IMR-90 (cell line): ENCODE measurements at regions not wholly inside any gene's neighbourhood (a gene's known extent, or its start where the extent isn't known, plus 50 kb on each side); places are given as distances from the start of the nearest gene placed in this dataset.

Source experiments
- ATAC-seq: fragments of 200-7000 bp; cut with Tn5 transposase; 2 replicates; pipeline ENCODE4 v1.9.1; 2020; ENCODE audit warnings: low read depth, mild to moderate bottlenecking, moderate library complexity
- BruUV-seq: library from RNA; stranded (reverse); fragments of 400-500 nt; replicated peaks from 2 replicates; lab custom pipeline; 2021; lab: Mats Ljungman, UMichigan
- CTCF ChIA-PET: fragments of 300-600 bp; formaldehyde crosslinking; extraction: SDS; loops from one replicate; lab custom pipeline; 2021; ENCODE audit warnings: antibody characterized with exemption; lab: Yijun Ruan, JAX
- POLR2A ChIA-PET: fragments of 300-600 bp; sonication (Branson Sonifier 250); formaldehyde crosslinking; loops from one replicate; lab custom pipeline; 2022; ENCODE audit warnings: antibody characterized with exemption; ENCODE audit not compliant: unreplicated experiment; lab: Charles Lee
- DNase-seq: peaks from one replicate; pipeline ENCODE4 v3.0.0; 2013
- H2AFZ ChIP-seq: replicated peaks from 2 replicates; pipeline ENCODE3; 2013; ENCODE audit warnings: low read length, mild to moderate bottlenecking; ENCODE audit not compliant: poor library complexity
- H2AK5ac ChIP-seq: 2 replicates; pipeline ENCODE4 v1.6.1; 2013; ENCODE audit warnings: low read depth, low read length, inconsistent platforms
- H2AK9ac ChIP-seq: replicated peaks from 2 replicates; pipeline ENCODE3; 2013; ENCODE audit warnings: mild to moderate bottlenecking, low read depth, low read length, moderate library complexity; ENCODE audit not compliant: poor library complexity
- H2BK120ac ChIP-seq: 2 replicates; pipeline ENCODE4 v1.6.1; 2013; ENCODE audit warnings: low read depth, low read length, inconsistent platforms
- H2BK15ac ChIP-seq: 3 replicates; pipeline ENCODE4 v1.6.1; 2013; ENCODE audit warnings: low read depth, low read length, inconsistent platforms
- H2BK20ac ChIP-seq: 2 replicates; pipeline ENCODE4 v1.6.1; 2013; ENCODE audit warnings: low read depth, mild to moderate bottlenecking, inconsistent platforms, low read length, moderate library complexity
- H2BK5ac ChIP-seq: 2 replicates; pipeline ENCODE4 v1.6.1; 2013; ENCODE audit warnings: mild to moderate bottlenecking, low read depth, low read length, inconsistent platforms; ENCODE audit not compliant: poor library complexity, severe bottlenecking
- H3K14ac ChIP-seq: replicated peaks from 2 replicates; pipeline ENCODE4 v1.6.1; 2013; ENCODE audit warnings: low read depth, low read length, inconsistent platforms
- H3K18ac ChIP-seq: 2 replicates; pipeline ENCODE4 v1.6.1; 2013; ENCODE audit warnings: low read depth, low read length, control low read depth
- H3K23ac ChIP-seq: 2 replicates; pipeline ENCODE4 v1.6.1; 2013; ENCODE audit warnings: low read depth, low read length, inconsistent platforms
- H3K27ac ChIP-seq: 2 replicates; pipeline ENCODE4 v1.5.1; 2013; ENCODE audit warnings: mild to moderate bottlenecking, control low read depth, low read length; ENCODE audit not compliant: insufficient read depth
- H3K27me3 ChIP-seq: 2 replicates; pipeline ENCODE4 v1.6.1; 2013; ENCODE audit warnings: low read length; ENCODE audit not compliant: control insufficient read depth, insufficient read depth
- H3K36me3 ChIP-seq: 2 replicates; pipeline ENCODE4 v1.6.1; 2013; ENCODE audit warnings: low read length, mixed read lengths; ENCODE audit not compliant: control insufficient read depth, insufficient read depth
- H3K4ac ChIP-seq: 2 replicates; pipeline ENCODE4 v1.6.1; 2013; ENCODE audit warnings: low read depth, low read length, inconsistent platforms
- H3K4me1 ChIP-seq: 2 replicates; pipeline ENCODE4 v1.6.1; 2013; ENCODE audit warnings: low read length, mixed read lengths; ENCODE audit not compliant: control insufficient read depth, insufficient read depth
- H3K4me2 ChIP-seq: 2 replicates; pipeline ENCODE4 v1.6.1; 2013; ENCODE audit warnings: low read depth, mild to moderate bottlenecking, control low read depth, low read length, moderate library complexity
- H3K4me3 ChIP-seq: 2 replicates; pipeline ENCODE4 v1.5.1; 2013; ENCODE audit warnings: low read depth, mild to moderate bottlenecking, control low read depth, low read length, moderate library complexity; ENCODE audit not compliant: insufficient read depth
- H3K56ac ChIP-seq: 2 replicates; pipeline ENCODE4 v1.6.1; 2013; ENCODE audit warnings: low read length, inconsistent platforms; ENCODE audit not compliant: insufficient read depth; ENCODE audit errors: extremely low read depth
- H3K79me1 ChIP-seq, 2 experiments: 2 replicates each; pipeline ENCODE4 v1.6.1; 2013; ENCODE audit warnings: low read length in 2 of 2, inconsistent platforms in 1 of 2, low read depth in 1 of 2
- H3K9ac ChIP-seq: 2 replicates; pipeline ENCODE4 v1.6.1; 2013; ENCODE audit warnings: low read depth, low read length, control low read depth
- H3K9me1 ChIP-seq: 2 replicates; pipeline ENCODE4 v1.6.1; 2013; ENCODE audit warnings: low read length, inconsistent platforms; ENCODE audit not compliant: insufficient read depth
- H3K9me3 ChIP-seq: 2 replicates; pipeline ENCODE4 v1.6.1; 2013; ENCODE audit warnings: low read length; ENCODE audit not compliant: control insufficient read depth, insufficient read depth
- H4K20me1 ChIP-seq: 2 replicates; pipeline ENCODE4 v1.6.1; 2013; ENCODE audit warnings: low read length, inconsistent platforms; ENCODE audit not compliant: insufficient read depth
- H4K5ac ChIP-seq: 2 replicates; pipeline ENCODE4 v1.6.1; 2013; ENCODE audit warnings: mild to moderate bottlenecking, low read depth, low read length, control low read depth
- H4K8ac ChIP-seq, 2 experiments: 2 replicates each; pipeline ENCODE4 v1.6.1; 2013; ENCODE audit warnings: low read depth in 2 of 2, low read length in 2 of 2, control low read depth in 1 of 2, inconsistent platforms in 1 of 2
- H4K91ac ChIP-seq: 2 replicates; pipeline ENCODE4 v1.6.1; 2013; ENCODE audit warnings: low read depth, low read length, inconsistent platforms; ENCODE audit not compliant: insufficient read depth
- BHLHE40 ChIP-seq: fragments of 150-350 bp; IDR thresholded peaks from 2 replicates; pipeline ENCODE4 v1.6.1; 2016; ENCODE audit warnings: mild to moderate bottlenecking, low read depth, low read length
- CEBPB ChIP-seq: IDR thresholded peaks from 2 replicates; pipeline ENCODE4 v1.6.1; 2012; ENCODE audit warnings: low read depth, low read length, improper control_type of control experiment
- CHD1 ChIP-seq: IDR thresholded peaks from 2 replicates; pipeline ENCODE4 v1.6.1; 2012; ENCODE audit warnings: low read depth, low read length, improper control_type of control experiment
- FOS ChIP-seq: fragments of 150-350 bp; IDR thresholded peaks from 2 replicates; pipeline ENCODE4 v1.6.1; 2016; ENCODE audit warnings: low read depth, low read length
- MAFK ChIP-seq: IDR thresholded peaks from 2 replicates; pipeline ENCODE4 v1.6.1; 2012; ENCODE audit warnings: low read depth, low read length, improper control_type of control experiment
- MAZ ChIP-seq: IDR thresholded peaks from 2 replicates; pipeline ENCODE4 v1.6.1; 2012; ENCODE audit warnings: low read depth, mild to moderate bottlenecking, low read length, improper control_type of control experiment, moderate library complexity, borderline replicate concordance
- MXI1 ChIP-seq: IDR thresholded peaks from 2 replicates; pipeline ENCODE4 v1.6.1; 2012; ENCODE audit warnings: low read depth, mild to moderate bottlenecking, low read length, moderate library complexity, borderline replicate concordance
- NFE2L2 ChIP-seq: fragments of 150-350 bp; IDR thresholded peaks from 2 replicates; pipeline ENCODE4 v1.6.1; 2016; ENCODE audit warnings: low read depth, mild to moderate bottlenecking, low read length
- POLR2A ChIP-seq: IDR thresholded peaks from 2 replicates; pipeline ENCODE4 v1.6.1; 2012; ENCODE audit warnings: mild to moderate bottlenecking, low read depth, low read length
- RCOR1 ChIP-seq: IDR thresholded peaks from 2 replicates; pipeline ENCODE4 v1.6.1; 2012; ENCODE audit warnings: mild to moderate bottlenecking, low read length, improper control_type of control experiment; ENCODE audit not compliant: insufficient replicate concordance
- RFX5 ChIP-seq: IDR thresholded peaks from 2 replicates; pipeline ENCODE4 v1.8.0; 2012; ENCODE audit warnings: low read depth, mild to moderate bottlenecking, low read length, moderate library complexity
- SMC3 ChIP-seq: fragments of 150-350 bp; IDR thresholded peaks from 2 replicates; pipeline ENCODE4 v1.6.1; 2016; ENCODE audit warnings: low read depth, mild to moderate bottlenecking, antibody characterized with exemption, low read length, moderate library complexity
- WGBS, 2 experiments: methylation state at CpG; one replicate each; pipeline versions ENCODE4 v1.1.5 to v1.1.7; 2013; ENCODE audit warnings: missing lambda C conversion rate in 2 of 2; ENCODE audit not compliant: insufficient read length in 1 of 2; ENCODE audit errors: extremely low coverage in 2 of 2; 5-methylcytosine and 5-hydroxymethylcytosine counted together
- dilution Hi-C: fragments of 300-500 bp; cut with HindIII; formaldehyde crosslinking; loops from one replicate; pipeline ENCODE4 v1.14.3; 2018; ENCODE audit warnings: low sequenced_read_pairs; ENCODE audit not compliant: unreplicated experiment
- in situ Hi-C: fragments of 300-500 bp; cut with MboI; formaldehyde crosslinking; loops from 3 replicates; pipeline ENCODE4 v1.14.3; 2019; ENCODE audit warnings: low sequenced_read_pairs, inconsistent platforms, mixed read lengths
- intact Hi-C: fragments of 100-400 bp; cut with micrococcal nuclease; formaldehyde crosslinking; loops from 2 replicates; pipeline ENCODE4 v1.10.0; 2022
- TF ChIP-seq, protein P1 (sequence below): fragments of 150-350 bp; IDR thresholded peaks from 2 replicates; pipeline ENCODE4 v1.6.1; 2017; ENCODE audit warnings: mild to moderate bottlenecking, antibody characterized with exemption, low read length, low read depth
- TF ChIP-seq, protein P2 (sequence below): conservative IDR thresholded peaks from 2 replicates; pipeline ENCODE4 v1.5.1; 2012; ENCODE audit warnings: mild to moderate bottlenecking, low read depth, low read length, improper control_type of control experiment

DNA sequence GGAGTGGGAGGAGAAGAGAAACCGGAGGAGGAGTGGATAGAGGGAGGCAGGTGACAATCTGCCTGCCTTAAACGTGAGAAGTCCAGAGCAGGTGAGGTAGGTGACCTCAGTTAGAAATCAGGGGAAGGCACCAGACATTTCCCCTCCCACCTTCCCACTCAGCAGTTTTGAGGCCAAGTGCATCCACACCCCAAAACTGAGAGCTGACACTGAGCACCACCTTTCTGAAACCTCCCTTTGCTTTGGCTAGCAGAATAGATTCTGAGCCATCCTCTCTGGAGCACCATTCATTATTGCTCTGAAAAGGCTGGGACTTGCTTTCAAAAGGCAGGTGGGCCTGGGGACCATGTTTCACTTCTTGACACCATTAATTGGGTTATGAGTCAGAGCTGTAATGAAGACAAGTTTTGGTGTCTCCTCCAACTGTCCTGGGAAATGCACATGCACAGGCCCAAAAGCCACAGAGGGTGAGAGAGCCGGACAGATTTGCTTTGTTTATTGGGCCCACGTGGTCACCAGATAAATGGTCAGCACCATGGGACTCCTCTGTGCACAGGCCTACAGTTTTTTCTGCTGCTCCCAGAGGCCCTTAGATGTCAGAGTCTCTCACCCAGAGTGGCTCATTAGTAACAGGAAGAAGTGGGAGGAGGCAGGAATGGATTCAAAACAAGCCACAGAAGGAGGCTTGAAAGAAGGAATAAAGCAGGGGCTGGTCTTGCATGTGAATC lies 314.7 kb downstream of the TLE1 start:
- H4K91ac ChIP-seq = no peak overlapping the region
- H3K79me1 ChIP-seq = no peaks in the 10 kb centered on the region
- H2BK120ac ChIP-seq = no peak overlapping the region
- in situ Hi-C loops = no loop called here
- ChIA-PET CTCF (no interaction called here), POLR2A (no interaction called here)
- H3K4me3 ChIP-seq = no peak overlapping the region
- no peaks in the 10 kb centered on the region for H3K4me1 ChIP-seq
- no peaks in the 10 kb centered on the region for H3K9me3 ChIP-seq
- no peak overlapping the region for H2AK5ac ChIP-seq
- BruUV-seq = no TSS peak
- no peaks in the 10 kb centered on the region for H3K9me1 ChIP-seq
- DNase-seq (peak; percentile 40), ATAC-seq (no peak; the same call in 1 of the 2 replicates)
- no peak overlapping the region; the same call in 1 of the 2 replicates for H3K14ac ChIP-seq
- H2AFZ ChIP-seq = peak overlapping the region; percentile 25
- H3K56ac ChIP-seq = no peak overlapping the region
- no peak overlapping the region for H3K9ac ChIP-seq
- no peak overlapping the region for H3K18ac ChIP-seq
- no peak overlapping the region for H2AK9ac ChIP-seq
- no peaks in the 10 kb centered on the region for H4K20me1 ChIP-seq
- no peak overlapping the region for H3K4ac ChIP-seq
- no peaks in the 10 kb centered on the region for H3K27me3 ChIP-seq
- no peaks in the 10 kb centered on the region for H3K36me3 ChIP-seq
- H2BK15ac ChIP-seq = no peak overlapping the region
- no peak overlapping the region for H3K27ac ChIP-seq
- no peak overlapping the region for H4K5ac ChIP-seq
- TF ChIP-seq RCOR1 = no peak
- TF ChIP-seq CEBPB = no peak
- no peak for TF ChIP-seq RFX5
- TF ChIP-seq, protein P1, sequence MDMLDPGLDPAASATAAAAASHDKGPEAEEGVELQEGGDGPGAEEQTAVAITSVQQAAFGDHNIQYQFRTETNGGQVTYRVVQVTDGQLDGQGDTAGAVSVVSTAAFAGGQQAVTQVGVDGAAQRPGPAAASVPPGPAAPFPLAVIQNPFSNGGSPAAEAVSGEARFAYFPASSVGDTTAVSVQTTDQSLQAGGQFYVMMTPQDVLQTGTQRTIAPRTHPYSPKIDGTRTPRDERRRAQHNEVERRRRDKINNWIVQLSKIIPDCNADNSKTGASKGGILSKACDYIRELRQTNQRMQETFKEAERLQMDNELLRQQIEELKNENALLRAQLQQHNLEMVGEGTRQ = no peak
- TF ChIP-seq SMC3 = no peak
- no peak for TF ChIP-seq MAZ
- no peak for TF ChIP-seq POLR2A
- TF ChIP-seq NFE2L2 = no peak
- TF ChIP-seq FOS = no peak
- no peak for TF ChIP-seq MAFK
- TF ChIP-seq, protein P2, sequence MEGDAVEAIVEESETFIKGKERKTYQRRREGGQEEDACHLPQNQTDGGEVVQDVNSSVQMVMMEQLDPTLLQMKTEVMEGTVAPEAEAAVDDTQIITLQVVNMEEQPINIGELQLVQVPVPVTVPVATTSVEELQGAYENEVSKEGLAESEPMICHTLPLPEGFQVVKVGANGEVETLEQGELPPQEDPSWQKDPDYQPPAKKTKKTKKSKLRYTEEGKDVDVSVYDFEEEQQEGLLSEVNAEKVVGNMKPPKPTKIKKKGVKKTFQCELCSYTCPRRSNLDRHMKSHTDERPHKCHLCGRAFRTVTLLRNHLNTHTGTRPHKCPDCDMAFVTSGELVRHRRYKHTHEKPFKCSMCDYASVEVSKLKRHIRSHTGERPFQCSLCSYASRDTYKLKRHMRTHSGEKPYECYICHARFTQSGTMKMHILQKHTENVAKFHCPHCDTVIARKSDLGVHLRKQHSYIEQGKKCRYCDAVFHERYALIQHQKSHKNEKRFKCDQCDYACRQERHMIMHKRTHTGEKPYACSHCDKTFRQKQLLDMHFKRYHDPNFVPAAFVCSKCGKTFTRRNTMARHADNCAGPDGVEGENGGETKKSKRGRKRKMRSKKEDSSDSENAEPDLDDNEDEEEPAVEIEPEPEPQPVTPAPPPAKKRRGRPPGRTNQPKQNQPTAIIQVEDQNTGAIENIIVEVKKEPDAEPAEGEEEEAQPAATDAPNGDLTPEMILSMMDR = no peak
- TF ChIP-seq BHLHE40 = no peak
- TF ChIP-seq MXI1 = no peak
- no peak for TF ChIP-seq CHD1
- H3K23ac ChIP-seq = no peak overlapping the region
- intact Hi-C loops = no loop called here
- no peak overlapping the region for H2BK20ac ChIP-seq
- WGBS, 2 experiments = 44% methylated on average over 2 of the region's 4 CpGs; no CpG with 5 or more reads in 1 of the 2 experiments
- dilution Hi-C loops = no loop called here
- H4K8ac ChIP-seq = no peak overlapping the region
- no peak overlapping the region for H3K4me2 ChIP-seq
- H2BK5ac ChIP-seq = no peak overlapping the region
